T-cell (primary cell): ENCODE measurements at regions not wholly inside any gene's neighbourhood (a gene's known extent, or its start where the extent isn't known, plus 50 kb on each side); places are given as distances from the start of the nearest gene placed in this dataset.

Source experiments
- ATAC-seq, 4 experiments: fragments of 200-7000 bp in 3 of 4; fragments of 150-1000 bp in 1 of 4; cut with Tn5 transposase; replicated peaks in 1 of 4; 1 replicate in 3 of 4; 2 replicates in 1 of 4; pipeline ENCODE4 v1.10.0; 2021; ENCODE audit warnings: moderate library complexity in 3 of 4, mild to moderate bottlenecking in 2 of 4, moderate number of reproducible peaks in 1 of 4
- CTCF ChIA-PET, 2 donors: fragments of 300-600 bp; sonication (Branson Sonifier 250); formaldehyde crosslinking; loops; one replicate each; lab custom pipeline; 2022; ENCODE audit warnings: antibody characterized with exemption in 2 of 2; lab: Charles Lee
- POLR2A ChIA-PET, 2 donors: fragments of 300-600 bp; sonication (Branson Sonifier 250); formaldehyde crosslinking; loops; one replicate each; lab custom pipeline; 2022; ENCODE audit warnings: antibody characterized with exemption in 2 of 2; lab: Charles Lee
- DNase-seq, 35 experiments: peaks; one replicate each; pipeline versions ENCODE4 v3.0.0 to v3.0.0-alpha.2; 2013 to 2023
- H3K27ac ChIP-seq: one replicate; pipeline ENCODE4 v1.5.1; 2013; ENCODE audit warnings: low read length
- H3K27me3 ChIP-seq, 2 experiments: replicated peaks in 1 of 2; 1 replicate in 1 of 2; 2 replicates in 1 of 2; pipeline versions ENCODE4 v1.6.1 to v1.7.0; 2013; ENCODE audit warnings: low read length in 1 of 2, mixed read lengths in 1 of 2; ENCODE audit not compliant: control insufficient read depth in 2 of 2, insufficient read depth in 2 of 2; ENCODE audit errors: extremely low read depth in 1 of 2
- H3K36me3 ChIP-seq, 2 donors: 1 replicate in 1 of 2; 2 replicates in 1 of 2; pipeline versions ENCODE4 v1.6.1 to v1.7.0; 2013; ENCODE audit warnings: low read length in 1 of 2; ENCODE audit not compliant: control insufficient read depth in 2 of 2, insufficient read depth in 1 of 2; ENCODE audit errors: extremely low read depth in 1 of 2
- H3K4me1 ChIP-seq, 2 experiments: 1 replicate in 1 of 2; 2 replicates in 1 of 2; pipeline versions ENCODE4 v1.6.1 to v1.7.0; 2013; ENCODE audit warnings: low read length in 2 of 2, mixed read lengths in 1 of 2; ENCODE audit not compliant: insufficient read depth in 2 of 2, control insufficient read depth in 1 of 2; ENCODE audit errors: extremely low read depth in 1 of 2
- H3K4me3 ChIP-seq, 2 donors: 1 replicate in 1 of 2; 2 replicates in 1 of 2; pipeline versions ENCODE4 v1.5.1 to v1.7.0; 2013; ENCODE audit warnings: mild to moderate bottlenecking in 2 of 2, low read length in 1 of 2, moderate library complexity in 1 of 2; ENCODE audit not compliant: control insufficient read depth in 1 of 2; ENCODE audit errors: extremely low read depth in 1 of 2
- H3K9me3 ChIP-seq: 2 replicates; pipeline ENCODE4 v1.7.0; 2013
- H3K27ac Mint-ChIP-seq, 2 donors: one replicate each; pipeline ENCODE4 v1.8.0; 2020 to 2021; ENCODE audit warnings: mild to moderate bottlenecking in 2 of 2, mixed read lengths in 2 of 2
- H3K27me3 Mint-ChIP-seq, 2 donors: one replicate each; pipeline ENCODE4 v1.8.0; 2021 to 2022; ENCODE audit warnings: mixed read lengths in 2 of 2
- H3K36me3 Mint-ChIP-seq: one replicate; pipeline ENCODE4 v1.8.0; 2021; ENCODE audit warnings: mixed read lengths
- H3K4me1 Mint-ChIP-seq, 3 donors: one replicate each; pipeline ENCODE4 v1.8.0; 2020 to 2022; ENCODE audit warnings: mixed read lengths in 3 of 3, mild to moderate bottlenecking in 1 of 3
- H3K4me3 Mint-ChIP-seq, 3 donors: one replicate each; pipeline ENCODE4 v1.8.0; 2020 to 2022; ENCODE audit warnings: mild to moderate bottlenecking in 3 of 3, mixed read lengths in 3 of 3, moderate library complexity in 3 of 3
- H3K9me3 Mint-ChIP-seq, 3 donors: one replicate each; pipeline ENCODE4 v1.8.0; 2020 to 2022; ENCODE audit warnings: mixed read lengths in 3 of 3
- WGBS: methylation state at CpG from one replicate; pipeline ENCODE4 v1.1.5; 2013; ENCODE audit warnings: missing lambda C conversion rate; ENCODE audit not compliant: insufficient coverage; 5-methylcytosine and 5-hydroxymethylcytosine counted together

- ATAC-seq (no peak), DNase-seq (no peak)
- Mint-ChIP-seq H3K27ac (no peak overlapping the region), H3K9me3 (no peaks in the 10 kb centered on the region), H3K4me1 (no peaks in the 10 kb centered on the region), H3K4me3 (no peak overlapping the region), H3K36me3 (no peaks in the 10 kb centered on the region), H3K27me3 (peaks cover 0 to 10% of the 10 kb centered on the region in 2 donors)
- no peaks in the 10 kb centered on the region for H3K9me3 ChIP-seq
- no peaks in the 10 kb centered on the region for H3K36me3 ChIP-seq
- no peak overlapping the region for H3K27ac ChIP-seq
- ChIA-PET POLR2A (no interaction called here), CTCF (no interaction called here)
- H3K4me1 ChIP-seq, result no peaks in the 10 kb centered on the region
- no peak overlapping the region for H3K4me3 ChIP-seq
- WGBS, result no CpG with 5 or more reads among the region's 1 CpG
- no peaks in the 10 kb centered on the region for H3K27me3 ChIP-seq
Measured at GRCh38 chrX:76971393-76972376, 475.5 kb upstream of the FGF16 start.

GRCh38 chrX:76977452-76977851 is 469.7 kb upstream of the FGF16 start:
- Mint-ChIP-seq H3K36me3 (no peaks in the 10 kb centered on the region), H3K27ac (no peak overlapping the region), H3K27me3 (peaks cover 3 to 13% of the 10 kb centered on the region in 2 donors), H3K9me3 (peaks cover 0 to 7% (median 0%) of the 10 kb centered on the region in 3 donors), H3K4me1 (no peaks in the 10 kb centered on the region), H3K4me3 (no peak overlapping the region)
- no CpG with 5 or more reads among the region's 2 CpGs for WGBS
- ChIA-PET POLR2A (no interaction called here), CTCF (no interaction called here)
- Histone ChIP-seq H3K36me3 (no peaks in the 10 kb centered on the region), H3K27ac (no peak overlapping the region), H3K4me1 (no peaks in the 10 kb centered on the region), H3K4me3 (no peak overlapping the region), H3K27me3 (no peaks in the 10 kb centered on the region), H3K9me3 (no peaks in the 10 kb centered on the region)
- DNase-seq (no peak), ATAC-seq (no peak)

GRCh38 chrX:76987381-76987780 is 459.8 kb upstream of the FGF16 start:
- H3K27ac Mint-ChIP-seq, result no peak overlapping the region
- H3K27ac ChIP-seq, result no peak overlapping the region

GRCh38 chrX:76996641-76997040 is 450.5 kb upstream of the FGF16 start:
- ChIA-PET CTCF (no interaction called here), POLR2A (no interaction called here)
- Mint-ChIP-seq H3K27me3 (peaks cover 1 to 10% of the 10 kb centered on the region in 2 donors), H3K9me3 (no peaks in the 10 kb centered on the region), H3K27ac (no peak overlapping the region), H3K36me3 (no peaks in the 10 kb centered on the region), H3K4me1 (no peaks in the 10 kb centered on the region), H3K4me3 (no peak overlapping the region)
- DNase-seq, result no peak
- no peaks in the 10 kb centered on the region for H3K9me3 ChIP-seq
- no peak overlapping the region for H3K4me3 ChIP-seq
- no peak for ATAC-seq
- H3K4me1 ChIP-seq, result no peaks in the 10 kb centered on the region
- WGBS, result 97% methylated on average over 5 of the region's 9 CpGs
- H3K27me3 ChIP-seq, result no peaks in the 10 kb centered on the region
- no peak overlapping the region for H3K27ac ChIP-seq
- no peaks in the 10 kb centered on the region for H3K36me3 ChIP-seq

More at GRCh38 chrX:76987381-76987780, 459.8 kb upstream of the FGF16 start:
- H3K9me3 ChIP-seq, result no peaks in the 10 kb centered on the region
- H3K27me3 ChIP-seq, result no peaks in the 10 kb centered on the region
- no peak overlapping the region for H3K4me3 ChIP-seq
- Mint-ChIP-seq H3K4me3 (no peak overlapping the region), H3K27me3 (peaks cover 0 to 3% of the 10 kb centered on the region in 2 donors), H3K9me3 (peaks cover 8 to 16% (median 14%) of the 10 kb centered on the region in 3 donors), H3K4me1 (no peaks in the 10 kb centered on the region), H3K36me3 (no peaks in the 10 kb centered on the region)
- H3K4me1 ChIP-seq, result no peaks in the 10 kb centered on the region
- no peaks in the 10 kb centered on the region for H3K36me3 ChIP-seq
- no peak for ATAC-seq
- no CpG with 5 or more reads among the region's 4 CpGs for WGBS
- CTCF ChIA-PET, result no interaction called here
- no peak for DNase-seq
- POLR2A ChIA-PET, result no interaction called here

- Mint-ChIP-seq H3K27me3 (peaks cover 1 to 10% of the 10 kb centered on the region in 2 donors), H3K27ac (no peak overlapping the region), H3K4me1 (peaks cover 0 to 5% (median 2%) of the 10 kb centered on the region in 3 donors), H3K4me3 (no peak overlapping the region), H3K36me3 (no peaks in the 10 kb centered on the region), H3K9me3 (no peaks in the 10 kb centered on the region)
- POLR2A ChIA-PET, result no interaction called here
- no peaks in the 10 kb centered on the region for H3K27me3 ChIP-seq
- H3K4me1 ChIP-seq, result no peaks in the 10 kb centered on the region
- DNase-seq (no peak), ATAC-seq (no peak)
- no peak overlapping the region for H3K4me3 ChIP-seq
- no CpG with 5 or more reads among the region's 1 CpG for WGBS
- no peak overlapping the region for H3K27ac ChIP-seq
- no peaks in the 10 kb centered on the region for H3K36me3 ChIP-seq
- H3K9me3 ChIP-seq, result no peaks in the 10 kb centered on the region
- CTCF ChIA-PET, result no interaction called here
Measured at GRCh38 chrX:77003530-77003929, 443.7 kb upstream of the FGF16 start.

GRCh38 chrX:77003956-77004355 is 443.2 kb upstream of the FGF16 start:
- Mint-ChIP-seq H3K4me3 (no peak overlapping the region), H3K9me3 (no peaks in the 10 kb centered on the region), H3K36me3 (no peaks in the 10 kb centered on the region), H3K27ac (no peak overlapping the region), H3K27me3 (peaks cover 0 to 10% of the 10 kb centered on the region in 2 donors), H3K4me1 (peaks cover 0 to 5% (median 2%) of the 10 kb centered on the region in 3 donors)
- ATAC-seq, result peak in 3 of 4 experiments; percentile 23 to 43 (median 40)
- H3K27ac ChIP-seq, result no peak overlapping the region
- H3K9me3 ChIP-seq, result no peaks in the 10 kb centered on the region
- peak in 1 of 35 experiments; percentile 0 for DNase-seq
- H3K27me3 ChIP-seq, result no peaks in the 10 kb centered on the region
- ChIA-PET POLR2A (no interaction called here), CTCF (no interaction called here)
- H3K4me1 ChIP-seq, result no peaks in the 10 kb centered on the region
- H3K4me3 ChIP-seq, result no peak overlapping the region
- 50% methylated on average over 2 of the region's 3 CpGs for WGBS
- no peaks in the 10 kb centered on the region for H3K36me3 ChIP-seq
